ENCODE measurements at regions not wholly inside any gene's neighbourhood (a gene's known extent, or its start where the extent isn't known, plus 50 kb on each side); places are given as distances from the start of the nearest gene placed in this dataset.

GRCh38 chr11:106326087-106326486 lies 248.6 kb downstream of the AASDHPPT start:
- TF ChIP-seq CTCF (IDR thresholded peaks at IDR 0.05; ENCODE audit: insufficient read depth, low read depth, low read length) (no peak), EZH2 (IDR thresholded peaks at IDR 0.05; ENCODE audit: insufficient read depth, low read length) (no peak)

Data from astrocyte (in vitro differentiated cells and primary cell).